K562 (cell line): ENCODE measurements at regions not wholly inside any gene's neighbourhood (a gene's known extent, or its start where the extent isn't known, plus 50 kb on each side); places are given as distances from the start of the nearest gene placed in this dataset.

Source experiments
- ATAC-seq: fragments of 200-7000 bp; cut with Tn5 transposase; 3 replicates; pipeline ENCODE4 v1.9.1; 2020; ENCODE audit warnings: moderate library complexity
- BruUV-seq: library from RNA; stranded (reverse); fragments of 400-500 nt; replicated peaks from 2 replicates; lab custom pipeline; 2021; lab: Mats Ljungman, UMichigan
- CTCF ChIA-PET: fragments of 300-600 bp; formaldehyde crosslinking; extraction: SDS; loops from one replicate; lab custom pipeline; 2021; ENCODE audit warnings: low intra/inter-chr PET ratio; lab: Yijun Ruan, JAX
- POLR2A ChIA-PET: fragments of 300-600, 350-650 bp; sonication (Branson Sonifier 250); formaldehyde crosslinking; extraction: SDS; loops from one replicate; lab custom pipeline; 2021; ENCODE audit warnings: antibody characterized with exemption, inconsistent platforms; lab: Yijun Ruan, JAX
- DNase-seq, 4 experiments: peaks; one replicate each; pipeline versions ENCODE4 v3.0.0 to v3.0.0-alpha.2; 2011 to 2018; ENCODE audit warnings: low spot score in 3 of 4, mixed read lengths in 3 of 4; ENCODE audit errors: extremely low read depth in 1 of 4
- FAIRE-seq: peaks from 2 replicates; lab custom pipeline; 2011; peaks lifted over from hg19 to GRCh38; lab: Jason Lieb, UNC
- H2AFZ ChIP-seq: 2 replicates; pipeline ENCODE4 v1.6.0; 2011; ENCODE audit warnings: low read depth, low read length, control low read depth, inconsistent platforms
- H3K27ac ChIP-seq: fragments of 200-600 bp; 3 replicates; pipeline ENCODE4 v1.8.0; 2011; ENCODE audit warnings: low read depth, mild to moderate bottlenecking, control low read depth, inconsistent platforms, low read length, moderate library complexity, mixed read lengths; ENCODE audit errors: extremely low read depth
- H3K27me3 ChIP-seq, 2 experiments: fragments of 300-600 bp in 1 of 2; 2 replicates in 1 of 2; 3 replicates in 1 of 2; pipeline versions ENCODE4 v1.6.0 to v1.8.0; 2011; ENCODE audit warnings: inconsistent platforms in 2 of 2, low read length in 2 of 2, mild to moderate bottlenecking in 1 of 2, mixed read lengths in 1 of 2, moderate library complexity in 1 of 2; ENCODE audit not compliant: control insufficient read depth in 2 of 2, insufficient read depth in 2 of 2
- H3K36me3 ChIP-seq: fragments of 300-600 bp; 3 replicates; pipeline ENCODE4 v1.8.0; 2011; ENCODE audit warnings: mild to moderate bottlenecking, low read length, inconsistent platforms; ENCODE audit not compliant: control insufficient read depth, insufficient read depth
- H3K4me1 ChIP-seq, 2 experiments: fragments of 200-600 bp in 1 of 2; replicated peaks in 1 of 2; 2 replicates in 1 of 2; 3 replicates in 1 of 2; pipeline versions ENCODE4 v1.5.1 to v1.8.0; 2011; ENCODE audit warnings: inconsistent platforms in 2 of 2, low read length in 2 of 2, mild to moderate bottlenecking in 1 of 2, mixed read lengths in 1 of 2, moderate library complexity in 1 of 2; ENCODE audit not compliant: control insufficient read depth in 2 of 2, insufficient read depth in 2 of 2
- H3K4me2 ChIP-seq: 2 replicates; pipeline ENCODE4 v1.6.1; 2011; ENCODE audit warnings: low read length, control low read depth, inconsistent platforms, mixed read lengths; ENCODE audit not compliant: insufficient read depth
- H3K4me3 ChIP-seq: fragments of 200-600 bp; sonication (generic), shearing (Covaris generic); 2 replicates; pipeline ENCODE4 v1.5.1; 2016; ENCODE audit warnings: control low read depth, inconsistent platforms
- H3K79me2 ChIP-seq: fragments of 200-600 bp; 3 replicates; pipeline ENCODE4 v1.8.0; 2011; ENCODE audit warnings: low read length, inconsistent platforms; ENCODE audit not compliant: control insufficient read depth, insufficient read depth
- H3K9ac ChIP-seq, 2 experiments: 2 replicates each; pipeline versions ENCODE4 v1.6.0 to v1.6.1; 2011; ENCODE audit warnings: low read depth in 2 of 2, low read length in 2 of 2, control low read depth in 1 of 2, inconsistent platforms in 1 of 2, mild to moderate bottlenecking in 1 of 2, mixed read lengths in 1 of 2; ENCODE audit not compliant: insufficient read depth in 1 of 2
- H3K9me1 ChIP-seq: one replicate; pipeline ENCODE4 v1.6.0; 2011; ENCODE audit warnings: inconsistent platforms, mild to moderate bottlenecking, low read length, moderate library complexity; ENCODE audit not compliant: control insufficient read depth, insufficient read depth
- H3K9me3 ChIP-seq: replicated peaks from 2 replicates; pipeline ENCODE4 v1.5.1; 2011; ENCODE audit warnings: low read depth, low read length, inconsistent platforms; ENCODE audit not compliant: control insufficient read depth, insufficient read depth
- H4K20me1 ChIP-seq: replicated peaks from 2 replicates; pipeline ENCODE4 v1.6.1; 2011; ENCODE audit warnings: low read length, inconsistent platforms, mixed read lengths; ENCODE audit not compliant: control insufficient read depth, insufficient read depth
- ATF3 ChIP-seq, 2 experiments: fragments of 450-650 bp in 1 of 2; sonication (generic) in 1 of 2; formaldehyde crosslinking in 1 of 2; IDR thresholded peaks in 1 of 2; conservative IDR thresholded peaks in 1 of 2; 2 replicates each; pipeline versions ENCODE4 v1.6.1 to v1.8.1; 2016 to 2023; ENCODE audit warnings: mild to moderate bottlenecking in 2 of 2, moderate library complexity in 2 of 2, inconsistent platforms in 1 of 2, missing genetic modification reagents in 1 of 2
- DDX20 ChIP-seq: fragments of 450-650 bp; IDR thresholded peaks from 2 replicates; pipeline ENCODE4 v1.6.1; 2016; ENCODE audit warnings: missing genetic modification characterization, low read depth, mild to moderate bottlenecking, missing compliant biosample characterization, moderate library complexity
- EP400 ChIP-seq: fragments of 450-650 bp; IDR thresholded peaks from 2 replicates; pipeline ENCODE4 v1.6.1; 2017; ENCODE audit warnings: antibody characterized with exemption, mild to moderate bottlenecking, moderate library complexity
- ETS1 ChIP-seq: conservative IDR thresholded peaks from 2 replicates; pipeline ENCODE4 v1.6.1; 2011; ENCODE audit warnings: low read depth, mild to moderate bottlenecking, low read length; ENCODE audit not compliant: control insufficient read depth
- HNRNPH1 ChIP-seq: fragments of 200-400 bp; formaldehyde crosslinking; optimal IDR thresholded peaks from 2 replicates; pipeline ENCODE3; 2017; ENCODE audit warnings: low read depth, mild to moderate bottlenecking, low read length, moderate library complexity
- IRF9 ChIP-seq: fragments of 450-650 bp; IDR thresholded peaks from 2 replicates; pipeline ENCODE4 v1.6.1; 2016; ENCODE audit warnings: missing biosample characterization, missing genetic modification characterization
- MEF2D ChIP-seq: conservative IDR thresholded peaks from 2 replicates; pipeline ENCODE4 v1.6.1; 2016; ENCODE audit warnings: low read depth, missing genetic modification characterization, missing compliant biosample characterization
- PTBP1 ChIP-seq: fragments of 200-400 bp; formaldehyde crosslinking; IDR thresholded peaks from 2 replicates; pipeline ENCODE4 v1.6.1; 2017; ENCODE audit warnings: low read depth, low read length
- RBM22 ChIP-seq: fragments of 200-400 bp; formaldehyde crosslinking; IDR thresholded peaks from 2 replicates; pipeline ENCODE4 v1.6.1; 2018; ENCODE audit warnings: low read length, low read depth; ENCODE audit not compliant: poor library complexity, severe bottlenecking
- TAF15 ChIP-seq: fragments of 200-400 bp; formaldehyde crosslinking; IDR thresholded peaks from 2 replicates; pipeline ENCODE4 v1.6.1; 2017; ENCODE audit warnings: mild to moderate bottlenecking, low read depth, low read length, moderate library complexity
- TRIM25 ChIP-seq: fragments of 450-650 bp; IDR thresholded peaks from 2 replicates; pipeline ENCODE4 v1.7.0; 2016; ENCODE audit warnings: borderline replicate concordance
- ZBTB8A ChIP-seq: fragments of 450-650 bp; IDR thresholded peaks from 2 replicates; pipeline ENCODE4 v1.6.1; 2018; ENCODE audit warnings: mild to moderate bottlenecking, moderate library complexity; ENCODE audit not compliant: partially characterized antibody
- ZNF121 ChIP-seq: sonication (generic); formaldehyde crosslinking; conservative IDR thresholded peaks from 2 replicates; pipeline ENCODE4 v1.8.0; 2022; ENCODE audit warnings: missing genetic modification reagents
- ZNF197 ChIP-seq: fragments of 200-800 bp; sonication (Bioruptor generic); IDR thresholded peaks from 2 replicates; pipeline ENCODE4 v1.6.1; 2016; ENCODE audit warnings: low read depth, missing genetic modification characterization, missing compliant biosample characterization
- ZNF696 ChIP-seq: fragments of 250-450 bp; sonication (Bioruptor Pico); conservative IDR thresholded peaks from 2 replicates; pipeline ENCODE4 v1.4.0; 2020; ENCODE audit warnings: mild to moderate bottlenecking, moderate library complexity
- WGBS: fragments of 100-300 bp; shearing (Covaris generic); methylation state at CpG from one replicate; pipeline ENCODE4 v1.1.6; 2016; ENCODE audit warnings: low coverage, mixed read lengths; ENCODE audit not compliant: insufficient coverage; ENCODE audit errors: missing lambda C conversion rate; 5-methylcytosine and 5-hydroxymethylcytosine counted together
- in situ Hi-C: fragments of 300-500 bp; cut with MboI; formaldehyde crosslinking; loops from 4 replicates; pipeline ENCODE4 v1.15.0; 2018; ENCODE audit warnings: inconsistent platforms, mixed read lengths
- intact Hi-C: fragments of 100-400 bp; cut with micrococcal nuclease; formaldehyde crosslinking; loops from 2 replicates; pipeline ENCODE4 v1.14.2; 2022
- TF ChIP-seq, protein P1 (sequence below): fragments of 450-650 bp; formaldehyde crosslinking; IDR thresholded peaks from 2 replicates; pipeline ENCODE4 v1.4.0; 2020; ENCODE audit warnings: mild to moderate bottlenecking, moderate library complexity

DNA sequence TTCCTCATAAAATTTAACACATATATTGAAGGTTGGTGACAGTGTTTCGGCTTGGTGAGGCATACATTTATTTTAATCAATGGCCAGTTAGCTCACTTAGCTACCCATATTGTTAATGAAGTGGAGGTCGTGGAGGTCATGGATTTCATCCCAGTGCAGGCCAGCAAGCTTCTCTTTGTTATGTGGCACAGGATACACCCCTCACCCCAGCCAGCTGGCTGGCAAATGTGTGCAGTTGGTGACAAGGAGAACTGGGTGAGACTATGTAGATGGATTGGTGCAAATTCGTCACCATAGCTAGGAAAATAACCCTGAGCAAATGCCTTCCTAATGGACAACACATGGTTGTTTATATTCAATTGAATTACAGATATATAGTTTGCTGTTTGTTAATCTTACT lies 50.5 kb upstream of the FOXP2 start:
- CTCF ChIA-PET: no interaction called here
- no peak for DNase-seq
- no peak for TF ChIP-seq EP400
- TF ChIP-seq ZNF121 (CRISPR knock-in tag): no peak
- TF ChIP-seq MEF2D: no peak
- TF ChIP-seq IRF9 (tag): no peak
- TF ChIP-seq ETS1: no peak
- no peak for TF ChIP-seq ZBTB8A
- TF ChIP-seq ZNF696 (CRISPR knock-in tag): no peak
- no peak for TF ChIP-seq DDX20
- no peak for TF ChIP-seq ZNF197
- TF ChIP-seq, protein P1, sequence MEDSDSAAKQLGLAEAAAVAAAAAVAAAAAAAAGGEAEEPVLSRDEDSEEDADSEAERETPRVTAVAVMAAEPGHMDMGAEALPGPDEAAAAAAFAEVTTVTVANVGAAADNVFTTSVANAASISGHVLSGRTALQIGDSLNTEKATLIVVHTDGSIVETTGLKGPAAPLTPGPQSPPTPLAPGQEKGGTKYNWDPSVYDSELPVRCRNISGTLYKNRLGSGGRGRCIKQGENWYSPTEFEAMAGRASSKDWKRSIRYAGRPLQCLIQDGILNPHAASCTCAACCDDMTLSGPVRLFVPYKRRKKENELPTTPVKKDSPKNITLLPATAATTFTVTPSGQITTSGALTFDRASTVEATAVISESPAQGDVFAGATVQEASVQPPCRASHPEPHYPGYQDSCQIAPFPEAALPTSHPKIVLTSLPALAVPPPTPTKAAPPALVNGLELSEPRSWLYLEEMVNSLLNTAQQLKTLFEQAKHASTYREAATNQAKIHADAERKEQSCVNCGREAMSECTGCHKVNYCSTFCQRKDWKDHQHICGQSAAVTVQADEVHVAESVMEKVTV: no peak
- TF ChIP-seq TRIM25: no peak
- no peak for TF ChIP-seq HNRNPH1
- TF ChIP-seq ATF3 (IDR thresholded peaks at IDR 0.05): no peak
- TF ChIP-seq ATF3 (CRISPR knock-in tag; conservative IDR thresholded peaks at IDR 0.05): no peak
- TF ChIP-seq TAF15: no peak
- no peak for TF ChIP-seq PTBP1
- no peak for TF ChIP-seq RBM22
- TF ChIP-seq, all 486 proteins: peak for 0

More for the DNA sequence above, 50.5 kb upstream of the FOXP2 start:
- no peak overlapping the region for H3K9ac ChIP-seq
- BruUV-seq: no TSS peak
- WGBS: 0% methylated on average over 3 of the region's 3 CpGs
- POLR2A ChIA-PET: no interaction called here
- H3K27ac ChIP-seq: no peak overlapping the region
- H2AFZ ChIP-seq: no peak overlapping the region
- no peaks in the 10 kb centered on the region for H3K79me2 ChIP-seq
- H3K9me1 ChIP-seq: no peaks in the 10 kb centered on the region
- no peak overlapping the region for H3K4me3 ChIP-seq
- in situ Hi-C loops: no loop called here
- H3K4me1 ChIP-seq: no peaks in the 10 kb centered on the region
- no peak overlapping the region for H3K4me2 ChIP-seq
- FAIRE-seq (no peak), ATAC-seq (no peak)
- intact Hi-C loops: no loop called here
- H3K36me3 ChIP-seq: no peaks in the 10 kb centered on the region
- no peaks in the 10 kb centered on the region for H3K27me3 ChIP-seq
- no peaks in the 10 kb centered on the region for H4K20me1 ChIP-seq
- no peaks in the 10 kb centered on the region for H3K9me3 ChIP-seq
